HFFc6 (cell line): ENCODE measurements at regions not wholly inside any gene's neighbourhood (a gene's known extent, or its start where the extent isn't known, plus 50 kb on each side); places are given as distances from the start of the nearest gene placed in this dataset.

Experiments used
- DNase-seq: peaks from one replicate; pipeline ENCODE4 v3.0.0-alpha.2; 2018
- H3K27ac Mint-ChIP-seq: 2 replicates; pipeline ENCODE4 v1.8.0; 2020; ENCODE audit warnings: mild to moderate bottlenecking, mixed read lengths
- H3K27me3 Mint-ChIP-seq: 2 replicates; pipeline ENCODE4 v1.8.0; 2021; ENCODE audit warnings: mild to moderate bottlenecking, moderate library complexity, mixed read lengths; ENCODE audit not compliant: insufficient read depth
- H3K36me3 Mint-ChIP-seq: 2 replicates; pipeline ENCODE4 v1.8.0; 2021; ENCODE audit warnings: low read depth, mixed read lengths
- H3K4me1 Mint-ChIP-seq: 2 replicates; pipeline ENCODE4 v1.8.0; 2020; ENCODE audit warnings: low read depth, mixed read lengths
- H3K4me3 Mint-ChIP-seq: 2 replicates; pipeline ENCODE4 v1.8.0; 2020; ENCODE audit warnings: mild to moderate bottlenecking, moderate library complexity, mixed read lengths
- H3K9me3 Mint-ChIP-seq: 2 replicates; pipeline ENCODE4 v1.8.0; 2020; ENCODE audit warnings: mild to moderate bottlenecking, mixed read lengths
- CTCF ChIP-seq: fragments of 200-600 bp; sonication (generic); IDR thresholded peaks from 2 replicates; pipeline ENCODE4 v1.5.0; 2021; ENCODE audit warnings: antibody characterized with exemption, mild to moderate bottlenecking

- TF ChIP-seq CTCF: no peak
- H3K4me3 Mint-ChIP-seq: no peak overlapping the region
- H3K27ac Mint-ChIP-seq: no peak overlapping the region
- H3K9me3 Mint-ChIP-seq: peaks cover 43% of the 10 kb centered on the region
- no peak for DNase-seq
- H3K4me1 Mint-ChIP-seq: no peaks in the 10 kb centered on the region
- no peaks in the 10 kb centered on the region for H3K27me3 Mint-ChIP-seq
- no peaks in the 10 kb centered on the region for H3K36me3 Mint-ChIP-seq
These were observed 666.5 kb downstream of the DCDC2C start for GRCh38 chr2:4369826-4370419.

GRCh38 chr2:4370422-4371090 is 667.2 kb downstream of the DCDC2C start:
- no peak for TF ChIP-seq CTCF
- H3K4me1 Mint-ChIP-seq: no peaks in the 10 kb centered on the region
- no peaks in the 10 kb centered on the region for H3K36me3 Mint-ChIP-seq
- H3K27me3 Mint-ChIP-seq: no peaks in the 10 kb centered on the region
- H3K27ac Mint-ChIP-seq: no peak overlapping the region
- H3K4me3 Mint-ChIP-seq: no peak overlapping the region
- H3K9me3 Mint-ChIP-seq: peaks cover 44% of the 10 kb centered on the region
- DNase-seq: no peak

- Mint-ChIP-seq H3K9me3 (peaks cover 45% of the 10 kb centered on the region), H3K27me3 (no peaks in the 10 kb centered on the region)
- no peak for DNase-seq
These were observed 677.7 kb downstream of the DCDC2C start for GRCh38 chr2:4381049-4381448.

GRCh38 chr2:4381773-4382172 is 678.4 kb downstream of the DCDC2C start:
- Mint-ChIP-seq H3K4me3 (no peak overlapping the region), H3K36me3 (no peaks in the 10 kb centered on the region; the same call in 1 of the 2 replicates), H3K27me3 (no peaks in the 10 kb centered on the region), H3K27ac (no peak overlapping the region), H3K4me1 (no peaks in the 10 kb centered on the region), H3K9me3 (peaks cover 45% of the 10 kb centered on the region)
- no peak for DNase-seq
- TF ChIP-seq CTCF: no peak

More at GRCh38 chr2:4381049-4381448, 677.7 kb downstream of the DCDC2C start:
- Mint-ChIP-seq H3K27ac (no peak overlapping the region), H3K4me1 (no peaks in the 10 kb centered on the region), H3K36me3 (no peaks in the 10 kb centered on the region; the same call in 1 of the 2 replicates), H3K4me3 (no peak overlapping the region)
- TF ChIP-seq CTCF: no peak

GRCh38 chr2:4391013-4391412 is 687.6 kb downstream of the DCDC2C start:
- peaks cover 74% of the 10 kb centered on the region for H3K9me3 Mint-ChIP-seq
- H3K4me1 Mint-ChIP-seq: no peaks in the 10 kb centered on the region
- no peaks in the 10 kb centered on the region for H3K36me3 Mint-ChIP-seq
- TF ChIP-seq CTCF: no peak
- H3K27ac Mint-ChIP-seq: no peak overlapping the region
- DNase-seq: no peak
- H3K27me3 Mint-ChIP-seq: no peaks in the 10 kb centered on the region; the same call in 1 of the 2 replicates
- no peak overlapping the region for H3K4me3 Mint-ChIP-seq
